Cardiac fibroblast (primary cell): ENCODE measurements at regions not wholly inside any gene's neighbourhood (a gene's known extent, or its start where the extent isn't known, plus 50 kb on each side); places are given as distances from the start of the nearest gene placed in this dataset.

Experiments used
- DNase-seq, 2 donors: peaks; one replicate each; pipeline versions ENCODE4 v3.0.0 to v3.0.0-alpha.2; 2010; ENCODE audit warnings: low read depth in 2 of 2
- H3K4me3 ChIP-seq, 2 donors: replicated peaks in 1 of 2; 1 replicate in 1 of 2; 2 replicates in 1 of 2; pipeline ENCODE4 v1.5.1; 2011; ENCODE audit warnings: low read depth in 2 of 2, low read length in 2 of 2, mild to moderate bottlenecking in 2 of 2, moderate library complexity in 1 of 2
- TF ChIP-seq, protein P1 (sequence below): IDR thresholded peaks from one replicate; pipeline ENCODE4 v1.5.1; 2011; ENCODE audit warnings: low read depth, mild to moderate bottlenecking, low read length, inconsistent platforms

DNA sequence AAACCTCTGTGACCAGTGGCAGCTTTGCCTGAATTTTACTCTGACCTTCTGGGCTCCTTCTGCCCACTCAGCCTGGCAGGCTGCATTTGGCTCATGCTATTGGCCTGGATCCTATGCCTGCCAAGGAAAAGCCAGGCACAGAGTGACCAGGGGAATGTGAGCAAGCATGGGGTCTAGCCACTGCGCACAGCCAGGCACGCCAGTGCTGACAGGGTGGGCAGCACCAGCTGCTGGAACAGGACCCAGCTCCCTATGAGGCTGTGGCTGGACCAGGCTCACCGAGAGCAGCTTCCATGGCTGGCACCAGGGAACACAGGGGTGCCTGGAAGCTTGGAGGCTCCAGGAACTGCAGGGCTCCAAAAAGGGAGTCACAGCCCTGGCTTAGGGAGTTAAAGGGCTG, 311.5 kb upstream of the SYT4 start:
- TF ChIP-seq, protein P1, sequence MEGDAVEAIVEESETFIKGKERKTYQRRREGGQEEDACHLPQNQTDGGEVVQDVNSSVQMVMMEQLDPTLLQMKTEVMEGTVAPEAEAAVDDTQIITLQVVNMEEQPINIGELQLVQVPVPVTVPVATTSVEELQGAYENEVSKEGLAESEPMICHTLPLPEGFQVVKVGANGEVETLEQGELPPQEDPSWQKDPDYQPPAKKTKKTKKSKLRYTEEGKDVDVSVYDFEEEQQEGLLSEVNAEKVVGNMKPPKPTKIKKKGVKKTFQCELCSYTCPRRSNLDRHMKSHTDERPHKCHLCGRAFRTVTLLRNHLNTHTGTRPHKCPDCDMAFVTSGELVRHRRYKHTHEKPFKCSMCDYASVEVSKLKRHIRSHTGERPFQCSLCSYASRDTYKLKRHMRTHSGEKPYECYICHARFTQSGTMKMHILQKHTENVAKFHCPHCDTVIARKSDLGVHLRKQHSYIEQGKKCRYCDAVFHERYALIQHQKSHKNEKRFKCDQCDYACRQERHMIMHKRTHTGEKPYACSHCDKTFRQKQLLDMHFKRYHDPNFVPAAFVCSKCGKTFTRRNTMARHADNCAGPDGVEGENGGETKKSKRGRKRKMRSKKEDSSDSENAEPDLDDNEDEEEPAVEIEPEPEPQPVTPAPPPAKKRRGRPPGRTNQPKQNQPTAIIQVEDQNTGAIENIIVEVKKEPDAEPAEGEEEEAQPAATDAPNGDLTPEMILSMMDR = no peak
- H3K4me3 ChIP-seq = no peak overlapping the region
- no peak for DNase-seq

DNA sequence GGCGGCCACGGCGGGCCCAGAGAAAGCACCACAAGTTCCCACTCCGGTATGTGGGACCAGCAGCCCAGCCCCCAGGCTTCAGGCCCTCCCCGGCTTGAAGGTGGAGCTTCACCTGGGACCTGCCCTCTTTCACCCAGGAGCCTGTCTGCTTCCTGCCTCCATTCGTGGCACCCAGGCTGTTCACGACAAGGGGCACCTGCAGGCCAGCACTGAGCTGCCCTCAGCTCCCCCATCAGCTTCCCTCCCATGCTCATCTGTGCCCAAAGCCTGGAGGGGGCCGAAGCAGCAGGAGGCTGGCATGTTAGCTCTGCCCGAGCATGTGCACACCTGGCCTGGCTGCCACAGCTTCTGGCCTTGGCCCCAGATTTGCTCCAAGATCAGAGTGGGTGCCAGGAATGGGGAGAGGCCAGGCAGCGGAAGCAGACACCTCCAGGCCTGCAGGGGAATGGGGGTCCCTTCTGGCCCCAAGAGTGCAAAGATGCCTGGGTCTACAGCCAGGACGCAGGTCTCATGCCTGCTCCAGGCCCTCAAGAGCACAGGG, 312.4 kb upstream of the SYT4 start:
- no peak for DNase-seq
- no peak overlapping the region for H3K4me3 ChIP-seq
- TF ChIP-seq, protein P1 = no peak

DNA sequence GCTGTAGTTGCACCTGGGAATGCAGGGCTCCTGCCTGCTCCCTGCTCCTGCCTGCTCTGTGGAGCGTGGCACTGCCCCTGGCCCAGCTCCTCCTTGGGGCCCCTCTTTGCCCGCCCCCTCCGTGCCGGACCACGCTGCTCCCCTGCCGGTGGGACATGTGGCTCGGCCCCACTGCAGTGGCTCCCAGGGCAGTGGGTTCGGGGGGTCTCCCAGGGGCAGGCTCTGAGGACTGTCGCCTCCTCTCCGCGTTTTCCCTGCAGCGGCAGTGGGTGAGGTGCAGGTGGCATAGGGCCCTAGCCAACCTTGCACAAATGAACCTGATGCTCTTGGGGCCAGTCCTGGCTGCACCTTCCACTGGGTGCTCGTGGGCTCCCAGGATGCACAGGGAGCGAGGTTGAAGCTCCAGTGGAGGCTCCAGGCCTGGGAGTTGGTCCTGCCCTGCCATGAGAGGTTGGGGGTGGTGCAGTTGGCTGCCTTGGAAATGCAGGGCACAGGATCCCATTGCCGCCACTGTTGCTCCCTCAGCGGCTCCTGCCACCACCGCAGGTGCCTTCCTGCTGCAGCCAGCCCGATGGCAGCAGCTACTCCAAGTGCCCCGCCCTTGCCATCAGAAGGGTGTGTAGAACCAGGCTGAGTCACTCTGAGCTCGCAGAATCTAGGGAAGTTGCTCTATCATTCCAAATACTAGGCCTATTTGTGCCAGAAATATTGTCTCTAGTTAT, 313.1 kb upstream of the SYT4 start:
- no peak for DNase-seq
- TF ChIP-seq, protein P1 = no peak
- H3K4me3 ChIP-seq = no peak overlapping the region

DNA sequence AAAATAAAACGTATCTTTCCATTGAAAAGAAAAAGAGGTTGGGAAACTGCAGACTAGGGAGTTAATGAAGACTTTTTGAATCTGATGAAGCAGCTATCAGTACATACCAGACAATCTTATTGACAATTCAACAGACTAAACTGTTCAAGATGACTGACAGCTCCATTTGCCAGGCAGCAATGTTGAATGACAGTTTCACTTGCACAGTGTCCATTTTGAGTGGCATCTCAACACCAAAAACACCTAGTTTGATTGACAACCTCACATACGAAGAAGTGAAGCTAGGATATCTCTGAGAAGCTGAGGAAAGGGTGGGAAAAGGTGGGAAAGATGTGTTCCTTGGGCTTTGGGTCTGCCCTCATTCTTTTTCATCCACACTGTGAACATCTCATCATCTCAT, 315.0 kb upstream of the SYT4 start:
- H3K4me3 ChIP-seq = no peak overlapping the region
- no peak for DNase-seq
- TF ChIP-seq, protein P1 = no peak

DNA sequence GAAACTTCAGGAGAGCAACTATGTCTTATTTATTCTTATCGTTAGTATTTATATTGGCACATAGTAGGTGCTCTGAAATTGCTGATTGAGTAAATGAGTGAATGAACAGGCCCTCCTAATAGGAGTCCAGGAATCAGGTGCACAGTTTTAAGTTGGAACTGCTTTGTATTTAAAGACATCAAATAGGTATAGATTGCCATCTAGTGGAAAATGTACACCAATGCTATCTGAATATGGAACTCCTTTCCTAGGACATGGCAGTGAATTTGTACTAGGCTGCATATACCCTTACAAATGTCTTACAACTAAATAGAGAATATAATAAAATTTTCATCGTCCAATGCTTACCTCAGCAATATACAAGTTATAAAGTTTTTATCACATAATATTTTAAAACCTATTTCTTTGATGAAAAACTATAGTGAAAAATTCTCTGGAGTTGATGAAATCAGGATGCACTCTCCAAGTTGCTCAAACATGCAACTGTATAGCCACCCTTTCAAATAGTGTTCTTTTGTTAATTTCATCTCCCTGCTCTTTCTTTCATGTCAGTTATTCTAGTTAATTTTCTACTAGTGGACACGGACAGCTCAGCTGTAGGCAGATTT, 318.9 kb upstream of the SYT4 start:
- DNase-seq = peak; percentile 47 to 56
- TF ChIP-seq, protein P1 = peak; percentile 49
- no peak overlapping the region for H3K4me3 ChIP-seq

DNA sequence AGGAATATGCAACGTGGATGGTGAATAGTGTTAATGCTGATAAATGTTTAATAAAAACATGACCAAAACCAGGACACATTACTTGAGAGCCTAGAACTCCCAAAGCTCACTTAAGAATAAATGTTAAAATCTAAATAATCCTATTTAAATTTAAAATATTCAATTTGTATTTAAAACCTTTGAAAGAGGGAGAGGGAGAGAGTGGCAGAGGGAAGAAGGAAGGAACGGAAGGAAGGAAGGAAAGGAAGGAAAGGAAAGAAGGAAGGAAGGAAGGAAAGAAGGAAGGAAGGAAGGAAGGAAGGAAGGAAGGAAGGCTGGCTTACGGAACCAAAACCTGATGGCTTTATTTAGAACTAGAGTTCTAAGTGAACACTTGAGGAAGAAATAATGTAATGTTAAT, 324.1 kb upstream of the SYT4 start:
- TF ChIP-seq, protein P1 = no peak
- no peak overlapping the region for H3K4me3 ChIP-seq
- DNase-seq = no peak

DNA sequence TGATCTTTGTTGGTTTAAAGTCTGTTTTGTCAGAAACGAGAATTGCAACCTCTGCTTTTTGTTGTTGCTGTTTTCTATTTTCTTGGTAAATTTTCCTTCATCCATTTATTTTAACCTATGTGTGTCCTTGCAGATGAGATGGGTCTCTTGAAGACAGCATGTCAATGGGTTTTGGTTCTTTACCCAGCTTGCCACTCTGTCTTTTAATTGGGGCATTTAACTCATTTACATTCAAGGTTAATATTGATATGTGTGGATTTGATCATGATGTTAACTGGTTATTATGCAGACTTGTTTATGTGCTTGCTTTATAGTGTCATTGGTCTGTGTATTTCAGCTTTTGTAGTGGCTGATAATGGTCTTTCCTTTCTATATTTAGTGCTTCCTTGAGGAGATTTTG, 327.9 kb upstream of the SYT4 start:
- no peak for DNase-seq
- no peak overlapping the region for H3K4me3 ChIP-seq
- TF ChIP-seq, protein P1 = no peak
